Vagina (tissue), 2 donors: ENCODE measurements at regions not wholly inside any gene's neighbourhood (a gene's known extent, or its start where the extent isn't known, plus 50 kb on each side); places are given as distances from the start of the nearest gene placed in this dataset.

Experiments
- DNase-seq, 2 donors: peaks; one replicate each; pipeline ENCODE4 v3.0.0-alpha.2; 2017; ENCODE audit errors: extremely low spot score in 2 of 2
- H3K27ac ChIP-seq: fragments of 200-600 bp; sonication (generic); one replicate; pipeline ENCODE4 v1.5.1; 2019
- H3K27me3 ChIP-seq: fragments of 200-600 bp; sonication (generic); one replicate; pipeline ENCODE4 v1.5.1; 2019
- H3K36me3 ChIP-seq, 2 donors: fragments of 200-600 bp; sonication (generic); one replicate each; pipeline ENCODE4 v1.5.1; 2017 to 2019
- H3K4me1 ChIP-seq: fragments of 200-600 bp; sonication (generic); one replicate; pipeline ENCODE4 v1.5.1; 2019
- H3K4me3 ChIP-seq, 2 donors: fragments of 200-600 bp; sonication (generic); 1 replicate in 1 of 2; 2 replicates in 1 of 2; pipeline ENCODE4 v1.5.1; 2016 to 2019
- H3K9me3 ChIP-seq: fragments of 200-600 bp; sonication (generic); one replicate; pipeline ENCODE4 v1.5.1; 2019
- POLR2A ChIP-seq, 2 donors: fragments of 450-650 bp; IDR thresholded peaks; one replicate each; pipeline ENCODE4 v1.6.1; 2017; ENCODE audit warnings: antibody characterized with exemption in 2 of 2, mild to moderate bottlenecking in 2 of 2, moderate library complexity in 2 of 2
- POLR2AphosphoS5 ChIP-seq, 2 donors: sonication (generic); formaldehyde crosslinking; IDR thresholded peaks; one replicate each; pipeline ENCODE4 v1.9.0; 2017; ENCODE audit warnings: antibody characterized with exemption in 2 of 2, mild to moderate bottlenecking in 2 of 2, low read depth in 1 of 2; ENCODE audit not compliant: insufficient read depth in 1 of 2
- intact Hi-C: fragments of 100-400 bp; cut with DNase I; formaldehyde crosslinking; loops from one replicate; pipeline ENCODE4 v1.15.1; 2023
- TF ChIP-seq, protein P1 (sequence below), 3 experiments: fragments of 450-650 bp in 2 of 3; fragments of 200-600 bp in 1 of 3; sonication (generic) in 1 of 3; IDR thresholded peaks; one replicate each; pipeline ENCODE4 v1.5.1; 2017 to 2019; ENCODE audit warnings: antibody characterized with exemption in 3 of 3, mild to moderate bottlenecking in 2 of 3, moderate library complexity in 2 of 3

DNA sequence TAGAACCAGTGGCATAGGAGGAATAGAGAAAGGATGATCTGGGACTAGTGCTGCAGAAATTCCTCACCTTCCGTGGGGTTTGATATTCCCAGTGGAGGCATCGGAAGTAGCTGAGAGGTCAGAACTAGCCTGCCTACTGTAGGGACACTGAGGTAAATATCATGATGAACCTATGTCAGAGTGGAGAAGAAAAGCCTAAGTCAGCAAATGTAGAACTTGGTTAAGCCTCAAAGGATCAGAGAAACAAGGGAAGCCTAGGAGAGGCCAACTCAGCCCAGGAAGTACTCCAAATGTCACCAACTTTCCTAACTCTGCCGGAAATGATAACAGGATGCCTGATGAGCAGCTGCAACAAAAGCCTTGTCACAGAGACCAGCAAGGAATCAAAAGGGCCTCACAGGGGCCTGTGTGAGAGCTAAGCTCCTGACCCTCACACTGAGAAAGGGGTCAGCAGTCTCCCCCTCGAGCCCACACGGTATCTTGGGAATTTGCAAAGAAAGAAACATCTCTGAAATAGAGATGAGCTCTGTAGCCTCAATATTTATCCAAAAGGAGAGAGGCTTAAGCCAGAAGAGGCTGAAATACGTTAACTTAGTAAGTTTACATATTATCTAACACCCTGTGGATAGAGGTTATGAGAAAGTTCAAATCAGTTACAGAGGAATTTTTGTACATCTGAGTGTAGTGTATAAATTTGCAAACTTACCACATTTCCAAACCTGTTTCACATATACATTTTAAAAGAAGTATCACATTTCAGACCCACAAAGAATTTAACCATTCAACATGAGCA is 1064.3 kb downstream of the DIAPH3 start:
- Histone ChIP-seq H3K4me3 (no peak overlapping the region), H3K4me1 (no peaks in the 10 kb centered on the region), H3K9me3 (no peaks in the 10 kb centered on the region), H3K27ac (no peak overlapping the region), H3K36me3 (no peaks in the 10 kb centered on the region), H3K27me3 (no peaks in the 10 kb centered on the region)
- intact Hi-C loops: no loop called here
- DNase-seq: no peak
- no peak for TF ChIP-seq POLR2AphosphoS5 (IDR thresholded peaks at IDR 0.05; ENCODE audit: insufficient read depth in 1 of 2, low read depth in 1 of 2)
- TF ChIP-seq POLR2A (IDR thresholded peaks at IDR 0.05): no peak
- TF ChIP-seq, protein P1, sequence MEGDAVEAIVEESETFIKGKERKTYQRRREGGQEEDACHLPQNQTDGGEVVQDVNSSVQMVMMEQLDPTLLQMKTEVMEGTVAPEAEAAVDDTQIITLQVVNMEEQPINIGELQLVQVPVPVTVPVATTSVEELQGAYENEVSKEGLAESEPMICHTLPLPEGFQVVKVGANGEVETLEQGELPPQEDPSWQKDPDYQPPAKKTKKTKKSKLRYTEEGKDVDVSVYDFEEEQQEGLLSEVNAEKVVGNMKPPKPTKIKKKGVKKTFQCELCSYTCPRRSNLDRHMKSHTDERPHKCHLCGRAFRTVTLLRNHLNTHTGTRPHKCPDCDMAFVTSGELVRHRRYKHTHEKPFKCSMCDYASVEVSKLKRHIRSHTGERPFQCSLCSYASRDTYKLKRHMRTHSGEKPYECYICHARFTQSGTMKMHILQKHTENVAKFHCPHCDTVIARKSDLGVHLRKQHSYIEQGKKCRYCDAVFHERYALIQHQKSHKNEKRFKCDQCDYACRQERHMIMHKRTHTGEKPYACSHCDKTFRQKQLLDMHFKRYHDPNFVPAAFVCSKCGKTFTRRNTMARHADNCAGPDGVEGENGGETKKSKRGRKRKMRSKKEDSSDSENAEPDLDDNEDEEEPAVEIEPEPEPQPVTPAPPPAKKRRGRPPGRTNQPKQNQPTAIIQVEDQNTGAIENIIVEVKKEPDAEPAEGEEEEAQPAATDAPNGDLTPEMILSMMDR (IDR thresholded peaks at IDR 0.05): no peak

DNA sequence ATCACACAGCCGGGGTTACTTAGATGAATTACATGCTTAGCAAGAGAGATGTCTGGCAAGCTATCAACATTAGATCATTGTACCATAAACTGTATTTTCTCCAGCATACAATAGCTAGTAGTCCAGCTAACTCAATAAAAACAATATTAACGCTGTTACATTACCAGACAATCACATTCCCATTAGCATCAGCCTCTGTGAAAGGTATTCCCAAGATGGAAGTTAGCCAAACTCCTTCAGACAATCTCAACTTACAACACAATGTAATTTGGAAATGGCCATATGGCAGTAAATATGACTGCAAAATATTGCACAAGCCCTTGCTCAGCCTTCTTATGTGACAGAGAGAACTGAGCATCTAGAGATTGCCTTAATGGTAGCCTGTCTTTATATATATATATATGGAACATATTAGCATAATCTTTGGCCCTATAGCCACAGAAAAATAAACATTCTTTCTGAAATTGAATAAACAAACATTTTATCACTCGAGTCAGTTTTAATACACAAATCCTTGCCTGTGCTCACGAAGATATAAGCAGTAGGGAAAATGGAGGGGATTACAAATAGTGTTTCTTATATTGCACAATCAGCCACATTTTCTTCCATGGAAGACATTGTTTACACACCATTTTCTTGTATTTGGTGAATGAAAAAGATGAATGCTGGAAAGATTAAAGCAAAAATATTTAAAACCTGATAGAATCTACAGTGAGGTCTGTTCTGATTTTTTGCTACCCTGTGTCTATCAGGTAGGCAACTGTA is 1060.5 kb downstream of the DIAPH3 start:
- H3K9me3 ChIP-seq: no peaks in the 10 kb centered on the region
- H3K27me3 ChIP-seq: no peaks in the 10 kb centered on the region
- no peak overlapping the region for H3K4me3 ChIP-seq
- intact Hi-C loops: no loop called here
- DNase-seq: no peak
- TF ChIP-seq POLR2A (IDR thresholded peaks at IDR 0.05): no peak
- TF ChIP-seq, protein P1 (IDR thresholded peaks at IDR 0.05): no peak
- no peak for TF ChIP-seq POLR2AphosphoS5 (IDR thresholded peaks at IDR 0.05; ENCODE audit: insufficient read depth in 1 of 2, low read depth in 1 of 2)
- H3K36me3 ChIP-seq: no peaks in the 10 kb centered on the region
- no peaks in the 10 kb centered on the region for H3K4me1 ChIP-seq
- no peak overlapping the region for H3K27ac ChIP-seq

DNA sequence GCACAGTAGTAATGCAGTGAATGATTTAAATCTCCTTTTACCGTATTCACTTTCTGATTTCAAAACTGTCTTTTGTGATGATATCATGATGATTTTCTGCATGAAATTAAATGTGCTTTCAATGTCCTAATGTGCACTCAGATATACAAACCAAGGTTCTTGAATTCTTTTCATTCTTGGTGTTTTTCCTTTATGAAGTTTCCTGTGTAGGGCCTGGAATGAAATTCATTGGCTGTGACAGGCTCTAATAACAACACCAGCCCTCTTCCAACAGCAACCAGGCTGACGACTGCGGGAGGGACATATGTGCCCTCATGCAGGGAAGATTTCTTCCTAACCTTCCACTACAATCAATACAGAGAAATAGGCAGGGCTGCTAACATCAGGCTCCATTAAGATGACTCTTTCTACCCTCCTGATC is 1052.0 kb downstream of the DIAPH3 start:
- Histone ChIP-seq H3K27ac (no peak overlapping the region), H3K4me1 (no peaks in the 10 kb centered on the region)

DNA sequence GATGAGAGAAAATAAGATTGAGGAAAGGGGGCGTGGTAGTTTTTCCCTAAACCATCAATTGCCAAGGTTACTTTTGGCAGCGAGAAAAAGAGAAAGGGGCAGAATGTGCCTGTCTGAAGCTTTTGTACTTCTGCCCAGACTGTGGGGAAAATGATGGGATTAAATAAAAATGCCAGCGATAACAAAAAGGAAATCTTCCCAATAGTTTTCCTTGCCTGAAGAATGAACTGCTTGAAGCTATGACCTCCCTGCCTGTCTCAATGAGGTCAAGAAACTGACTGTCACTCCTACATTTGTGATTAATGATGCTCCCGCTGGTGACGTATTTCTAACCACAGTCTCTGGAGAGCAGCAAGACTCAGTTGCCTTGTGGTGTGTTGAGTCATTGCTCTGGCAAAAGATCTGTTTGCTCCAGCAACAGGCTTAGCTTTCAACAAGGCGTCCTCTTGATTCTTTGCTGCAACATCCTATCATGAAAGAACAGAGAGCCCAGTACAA is 1051.5 kb downstream of the DIAPH3 start:
- H3K4me3 ChIP-seq: no peak overlapping the region
- no peaks in the 10 kb centered on the region for H3K9me3 ChIP-seq
- H3K27me3 ChIP-seq: no peaks in the 10 kb centered on the region
- H3K36me3 ChIP-seq: no peaks in the 10 kb centered on the region
- DNase-seq: no peak
- intact Hi-C loops: no loop called here
- H3K4me1 ChIP-seq: no peaks in the 10 kb centered on the region
- TF ChIP-seq POLR2A (IDR thresholded peaks at IDR 0.05) (no peak), POLR2AphosphoS5 (IDR thresholded peaks at IDR 0.05; ENCODE audit: insufficient read depth in 1 of 2, low read depth in 1 of 2) (no peak)
- TF ChIP-seq, protein P1 (IDR thresholded peaks at IDR 0.05): no peak
- no peak overlapping the region for H3K27ac ChIP-seq

More for the DNA sequence above, 1052.0 kb downstream of the DIAPH3 start:
- no peaks in the 10 kb centered on the region for H3K27me3 ChIP-seq
- H3K4me3 ChIP-seq: no peak overlapping the region
- H3K36me3 ChIP-seq: no peaks in the 10 kb centered on the region
- no peak for DNase-seq
- no peaks in the 10 kb centered on the region for H3K9me3 ChIP-seq
- TF ChIP-seq POLR2AphosphoS5 (IDR thresholded peaks at IDR 0.05; ENCODE audit: insufficient read depth in 1 of 2, low read depth in 1 of 2) (no peak), POLR2A (IDR thresholded peaks at IDR 0.05) (no peak)
- TF ChIP-seq, protein P1 (IDR thresholded peaks at IDR 0.05): no peak
- intact Hi-C loops: no loop called here
